ENCODE measurements at regions not wholly inside any gene's neighbourhood (a gene's known extent, or its start where the extent isn't known, plus 50 kb on each side); places are given as distances from the start of the nearest gene placed in this dataset.

DNA sequence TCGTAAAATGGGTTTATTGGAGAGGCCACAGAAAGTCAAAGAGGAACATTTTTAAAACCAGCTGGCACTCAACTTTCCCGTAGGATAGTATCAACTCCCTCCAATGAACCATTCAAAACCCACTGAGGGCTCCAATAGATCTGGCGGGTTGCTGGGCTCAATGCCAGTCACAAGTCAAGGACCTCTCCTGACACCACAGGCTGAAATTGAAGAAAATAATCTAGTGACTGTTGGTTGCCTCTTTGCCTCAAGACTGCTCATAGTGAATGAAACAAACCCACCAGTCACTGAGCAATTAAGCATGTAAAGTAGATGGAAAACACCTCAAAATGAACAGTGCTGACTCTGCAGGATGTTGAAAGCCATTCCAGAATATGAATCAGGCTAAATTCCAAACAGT lies 500.6 kb upstream of the AGTR1 start:
- TF ChIP-seq, protein P1, sequence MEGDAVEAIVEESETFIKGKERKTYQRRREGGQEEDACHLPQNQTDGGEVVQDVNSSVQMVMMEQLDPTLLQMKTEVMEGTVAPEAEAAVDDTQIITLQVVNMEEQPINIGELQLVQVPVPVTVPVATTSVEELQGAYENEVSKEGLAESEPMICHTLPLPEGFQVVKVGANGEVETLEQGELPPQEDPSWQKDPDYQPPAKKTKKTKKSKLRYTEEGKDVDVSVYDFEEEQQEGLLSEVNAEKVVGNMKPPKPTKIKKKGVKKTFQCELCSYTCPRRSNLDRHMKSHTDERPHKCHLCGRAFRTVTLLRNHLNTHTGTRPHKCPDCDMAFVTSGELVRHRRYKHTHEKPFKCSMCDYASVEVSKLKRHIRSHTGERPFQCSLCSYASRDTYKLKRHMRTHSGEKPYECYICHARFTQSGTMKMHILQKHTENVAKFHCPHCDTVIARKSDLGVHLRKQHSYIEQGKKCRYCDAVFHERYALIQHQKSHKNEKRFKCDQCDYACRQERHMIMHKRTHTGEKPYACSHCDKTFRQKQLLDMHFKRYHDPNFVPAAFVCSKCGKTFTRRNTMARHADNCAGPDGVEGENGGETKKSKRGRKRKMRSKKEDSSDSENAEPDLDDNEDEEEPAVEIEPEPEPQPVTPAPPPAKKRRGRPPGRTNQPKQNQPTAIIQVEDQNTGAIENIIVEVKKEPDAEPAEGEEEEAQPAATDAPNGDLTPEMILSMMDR (IDR thresholded peaks at IDR 0.05) = no peak
- TF ChIP-seq POLR2A (IDR thresholded peaks at IDR 0.05) (no peak), EP300 (IDR thresholded peaks at IDR 0.05) (no peak)
- DNase-seq (ENCODE audit: low spot score in 2 of 2) = no peak
- Histone ChIP-seq H3K27ac (no peak overlapping the region), H3K27me3 (no peaks in the 10 kb centered on the region), H3K9me3 (no peaks in the 10 kb centered on the region), H3K36me3 (no peaks in the 10 kb centered on the region), H3K4me1 (no peaks in the 10 kb centered on the region), H3K4me3 (no peak overlapping the region)
- WGBS, 2 donors = 56 to 57% methylated on average over 3 of the region's 3 CpGs

- DNase-seq (ENCODE audit: low spot score in 2 of 2) = no peak
- H3K27ac ChIP-seq = no peak overlapping the region
- H3K4me3 ChIP-seq = no peak overlapping the region
- 58 to 67% methylated on average over 1 of the region's 1 CpG for WGBS, 2 donors
- no peaks in the 10 kb centered on the region for H3K36me3 ChIP-seq
- H3K4me1 ChIP-seq = peaks cover 0 to 8% (median 0%) of the 10 kb centered on the region in 4 donors
- no peaks in the 10 kb centered on the region for H3K27me3 ChIP-seq
- H3K9me3 ChIP-seq = no peaks in the 10 kb centered on the region
- TF ChIP-seq POLR2A (IDR thresholded peaks at IDR 0.05) (no peak), EP300 (IDR thresholded peaks at IDR 0.05) (no peak)
- TF ChIP-seq, protein P1 (IDR thresholded peaks at IDR 0.05) = no peak
Measured at GRCh38 chr3:148202386-148202785, 495.3 kb upstream of the AGTR1 start.

- Histone ChIP-seq H3K36me3 (no peaks in the 10 kb centered on the region), H3K27me3 (no peaks in the 10 kb centered on the region), H3K9me3 (no peaks in the 10 kb centered on the region), H3K27ac (no peak overlapping the region), H3K4me3 (no peak overlapping the region), H3K4me1 (peaks cover 0 to 8% (median 0%) of the 10 kb centered on the region in 4 donors)
- no peak for DNase-seq (ENCODE audit: low spot score in 2 of 2)
- WGBS, 2 donors = 57 to 59% methylated on average over 6 of the region's 6 CpGs
- TF ChIP-seq EP300 (IDR thresholded peaks at IDR 0.05) (no peak), POLR2A (IDR thresholded peaks at IDR 0.05) (no peak)
- TF ChIP-seq, protein P1 (IDR thresholded peaks at IDR 0.05) = no peak
Measured at GRCh38 chr3:148203297-148204010, 494.2 kb upstream of the AGTR1 start.

DNA sequence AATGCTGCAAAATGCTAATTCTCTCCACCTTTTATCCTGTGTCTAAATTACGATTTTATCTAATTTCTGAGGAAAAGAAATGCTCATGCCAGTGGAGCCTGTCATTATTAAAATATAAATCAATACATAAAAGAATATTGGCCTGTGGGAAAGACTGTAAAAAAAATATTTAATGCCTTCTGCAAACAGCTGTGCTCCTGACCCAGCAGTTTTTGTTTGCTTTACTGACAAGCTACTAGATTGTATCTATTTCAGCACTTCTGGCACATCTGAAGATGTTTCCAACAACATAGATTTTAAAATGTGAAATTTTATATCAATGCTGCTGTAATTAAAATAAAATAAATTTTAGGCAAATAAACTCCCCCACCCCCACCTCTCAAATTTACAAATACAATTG lies 493.6 kb upstream of the AGTR1 start:
- 88 to 92% methylated on average over 1 of the region's 1 CpG for WGBS, 2 donors
- no peaks in the 10 kb centered on the region for H3K36me3 ChIP-seq

GRCh38 chr3:148205977-148206376 lies 491.7 kb upstream of the AGTR1 start:
- 91 to 94% methylated on average over 2 of the region's 2 CpGs for WGBS, 2 donors
- TF ChIP-seq EP300 (IDR thresholded peaks at IDR 0.05) = no peak
- no peak for TF ChIP-seq POLR2A (IDR thresholded peaks at IDR 0.05)
- TF ChIP-seq, protein P1 (IDR thresholded peaks at IDR 0.05) = no peak
- no peak for DNase-seq (ENCODE audit: low spot score in 2 of 2)
- Histone ChIP-seq H3K4me1 (peaks cover 0 to 8% (median 0%) of the 10 kb centered on the region in 4 donors), H3K27ac (no peak overlapping the region), H3K4me3 (no peak overlapping the region), H3K27me3 (no peaks in the 10 kb centered on the region), H3K9me3 (no peaks in the 10 kb centered on the region), H3K36me3 (no peaks in the 10 kb centered on the region)

More for the DNA sequence above, 493.6 kb upstream of the AGTR1 start:
- Histone ChIP-seq H3K4me1 (peaks cover 0 to 8% (median 0%) of the 10 kb centered on the region in 4 donors), H3K27ac (no peak overlapping the region), H3K9me3 (no peaks in the 10 kb centered on the region), H3K27me3 (no peaks in the 10 kb centered on the region), H3K4me3 (no peak overlapping the region)
- TF ChIP-seq, protein P1 (IDR thresholded peaks at IDR 0.05) = no peak
- TF ChIP-seq POLR2A (IDR thresholded peaks at IDR 0.05) = no peak
- no peak for TF ChIP-seq EP300 (IDR thresholded peaks at IDR 0.05)
- no peak for DNase-seq (ENCODE audit: low spot score in 2 of 2)
